Stomach (tissue), 8 donors: ENCODE measurements at regions not wholly inside any gene's neighbourhood (a gene's known extent, or its start where the extent isn't known, plus 50 kb on each side); places are given as distances from the start of the nearest gene placed in this dataset.

Experiments
- DNase-seq, 2 donors: peaks; one replicate each; pipeline versions ENCODE4 v3.0.0 to v3.0.0-alpha.2; 2013 to 2019
- H3K27ac ChIP-seq, 5 donors: fragments of 200-600 bp in 4 of 5; sonication (generic) in 4 of 5; one replicate each; pipeline ENCODE4 v1.5.1; 2013 to 2019; ENCODE audit warnings: mild to moderate bottlenecking in 1 of 5, moderate library complexity in 1 of 5
- H3K27me3 ChIP-seq, 3 donors: fragments of 200-600 bp; sonication (generic); one replicate each; pipeline ENCODE4 v1.5.1; 2017 to 2019; ENCODE audit warnings: mixed run types in 1 of 3
- H3K36me3 ChIP-seq, 4 donors: fragments of 200-600 bp; sonication (generic); 1 replicate in 3 of 4; 2 replicates in 1 of 4; pipeline ENCODE4 v1.5.1; 2016 to 2019
- H3K4me1 ChIP-seq, 4 donors: fragments of 200-600 bp; sonication (generic); one replicate each; pipeline ENCODE4 v1.5.1; 2016 to 2019
- H3K4me3 ChIP-seq, 4 donors: fragments of 200-600 bp; sonication (generic) in 3 of 4; one replicate each; pipeline ENCODE4 v1.5.1; 2016 to 2019; ENCODE audit warnings: mild to moderate bottlenecking in 1 of 4
- H3K9me3 ChIP-seq, 4 donors: fragments of 200-600 bp; sonication (generic); one replicate each; pipeline ENCODE4 v1.5.1; 2016 to 2019
- EP300 ChIP-seq: sonication (generic); formaldehyde crosslinking; IDR thresholded peaks from one replicate; pipeline ENCODE4 v1.6.1; 2017; ENCODE audit warnings: antibody characterized with exemption
- POLR2A ChIP-seq, 4 donors: fragments of 450-650 bp; IDR thresholded peaks; one replicate each; pipeline ENCODE4 v1.6.1; 2016; ENCODE audit warnings: antibody characterized with exemption in 4 of 4, control low read depth in 2 of 4, mild to moderate bottlenecking in 1 of 4, moderate library complexity in 1 of 4
- POLR2AphosphoS5 ChIP-seq, 3 donors: sonication (generic); formaldehyde crosslinking; IDR thresholded peaks; one replicate each; pipeline ENCODE4 v1.6.1; 2016; ENCODE audit warnings: antibody characterized with exemption in 3 of 3
- WGBS, 5 donors: extraction: QIAGEN DNeasy Blood & Tissue Kit in 3 of 5; methylation state at CpG; one replicate each; pipeline versions ENCODE4 v1.1.5 to v1.1.7; 2013 to 2018; 5-methylcytosine and 5-hydroxymethylcytosine counted together
- intact Hi-C: fragments of 100-400 bp; cut with DNase I; formaldehyde crosslinking; loops from one replicate; pipeline ENCODE4 v1.15.1; 2023; ENCODE audit warnings: low total_unique reads
- TF ChIP-seq, protein P1 (sequence below), 7 experiments: fragments of 450-650 bp in 4 of 7; fragments of 200-600 bp in 3 of 7; sonication (generic) in 3 of 7; IDR thresholded peaks; one replicate each; pipeline ENCODE4 v1.5.1; 2016 to 2019; ENCODE audit warnings: antibody characterized with exemption in 7 of 7, control low read depth in 2 of 7, mild to moderate bottlenecking in 1 of 7
- donor health status: healthy with polysubstance abuse.
- donor health status: Bipolar disorder and iron deficiency.
- donor health status: healthy.

- Histone ChIP-seq H3K27me3 (no peaks in the 10 kb centered on the region), H3K9me3 (no peaks in the 10 kb centered on the region), H3K4me1 (no peaks in the 10 kb centered on the region), H3K4me3 (no peak overlapping the region), H3K27ac (no peak overlapping the region), H3K36me3 (no peaks in the 10 kb centered on the region)
- no peak for DNase-seq
- TF ChIP-seq POLR2AphosphoS5 (IDR thresholded peaks at IDR 0.05): no peak
- TF ChIP-seq, protein P1, sequence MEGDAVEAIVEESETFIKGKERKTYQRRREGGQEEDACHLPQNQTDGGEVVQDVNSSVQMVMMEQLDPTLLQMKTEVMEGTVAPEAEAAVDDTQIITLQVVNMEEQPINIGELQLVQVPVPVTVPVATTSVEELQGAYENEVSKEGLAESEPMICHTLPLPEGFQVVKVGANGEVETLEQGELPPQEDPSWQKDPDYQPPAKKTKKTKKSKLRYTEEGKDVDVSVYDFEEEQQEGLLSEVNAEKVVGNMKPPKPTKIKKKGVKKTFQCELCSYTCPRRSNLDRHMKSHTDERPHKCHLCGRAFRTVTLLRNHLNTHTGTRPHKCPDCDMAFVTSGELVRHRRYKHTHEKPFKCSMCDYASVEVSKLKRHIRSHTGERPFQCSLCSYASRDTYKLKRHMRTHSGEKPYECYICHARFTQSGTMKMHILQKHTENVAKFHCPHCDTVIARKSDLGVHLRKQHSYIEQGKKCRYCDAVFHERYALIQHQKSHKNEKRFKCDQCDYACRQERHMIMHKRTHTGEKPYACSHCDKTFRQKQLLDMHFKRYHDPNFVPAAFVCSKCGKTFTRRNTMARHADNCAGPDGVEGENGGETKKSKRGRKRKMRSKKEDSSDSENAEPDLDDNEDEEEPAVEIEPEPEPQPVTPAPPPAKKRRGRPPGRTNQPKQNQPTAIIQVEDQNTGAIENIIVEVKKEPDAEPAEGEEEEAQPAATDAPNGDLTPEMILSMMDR (IDR thresholded peaks at IDR 0.05): no peak
- no peak for TF ChIP-seq POLR2A (IDR thresholded peaks at IDR 0.05)
- no peak for TF ChIP-seq EP300
- intact Hi-C loops: no loop called here
Observed at GRCh38 chr3:102290241-102290640, 144.6 kb upstream of the ZPLD1 start.

GRCh38 chr3:102295756-102296155, 139.1 kb upstream of the ZPLD1 start:
- Histone ChIP-seq H3K9me3 (no peaks in the 10 kb centered on the region), H3K27me3 (no peaks in the 10 kb centered on the region), H3K4me3 (no peak overlapping the region), H3K4me1 (peaks cover 0 to under 1% (median 0%) of the 10 kb centered on the region in 4 donors), H3K27ac (no peak overlapping the region), H3K36me3 (no peaks in the 10 kb centered on the region)
- TF ChIP-seq, protein P1 (IDR thresholded peaks at IDR 0.05): no peak
- TF ChIP-seq POLR2A (IDR thresholded peaks at IDR 0.05) (no peak), POLR2AphosphoS5 (IDR thresholded peaks at IDR 0.05) (no peak), EP300 (no peak)
- no peak for DNase-seq
- intact Hi-C loops: no loop called here

GRCh38 chr3:102297072-102297658, 137.7 kb upstream of the ZPLD1 start:
- Histone ChIP-seq H3K36me3 (no peaks in the 10 kb centered on the region), H3K27ac (no peak overlapping the region), H3K27me3 (no peaks in the 10 kb centered on the region), H3K4me3 (no peak overlapping the region), H3K9me3 (no peaks in the 10 kb centered on the region), H3K4me1 (peaks cover 0 to 12% (median 6%) of the 10 kb centered on the region in 4 donors)
- TF ChIP-seq, protein P1 (IDR thresholded peaks at IDR 0.05): no peak
- TF ChIP-seq EP300 (no peak), POLR2AphosphoS5 (IDR thresholded peaks at IDR 0.05) (no peak), POLR2A (IDR thresholded peaks at IDR 0.05) (no peak)
- intact Hi-C loops: no loop called here
- no peak for DNase-seq
- WGBS, 5 donors: 61 to 86% (median 73%) methylated on average over 3 of the region's 3 CpGs

- no peaks in the 10 kb centered on the region for H3K36me3 ChIP-seq
- H3K4me3 ChIP-seq: no peak overlapping the region
- 80 to 93% (median 89%) methylated on average over 3 of the region's 3 CpGs for WGBS, 5 donors
- TF ChIP-seq EP300 (no peak), POLR2A (IDR thresholded peaks at IDR 0.05) (no peak), POLR2AphosphoS5 (IDR thresholded peaks at IDR 0.05) (no peak)
- TF ChIP-seq, protein P1 (IDR thresholded peaks at IDR 0.05): no peak
- DNase-seq: no peak
- H3K27ac ChIP-seq: no peak overlapping the region
- no peaks in the 10 kb centered on the region for H3K9me3 ChIP-seq
- intact Hi-C loops: no loop called here
- no peaks in the 10 kb centered on the region for H3K27me3 ChIP-seq
- H3K4me1 ChIP-seq: peaks cover 0 to 21% (median 9%) of the 10 kb centered on the region in 4 donors
Observed at GRCh38 chr3:102299125-102299877, 135.5 kb upstream of the ZPLD1 start.
